Central memory CD8-positive, alpha-beta T cell (primary cell): ENCODE measurements at regions not wholly inside any gene's neighbourhood (a gene's known extent, or its start where the extent isn't known, plus 50 kb on each side); places are given as distances from the start of the nearest gene placed in this dataset.

ENCODE experiments used
- ATAC-seq: fragments of 150-1000 bp; cut with Tn5 transposase; replicated peaks from 2 replicates; pipeline ENCODE4 v1.10.0; 2022; ENCODE audit warnings: mild to moderate bottlenecking, moderate FRiP score, moderate number of reproducible peaks; ENCODE audit not compliant: poor library complexity, severe bottlenecking; ENCODE audit errors: extremely low read depth
- DNase-seq, 2 donors: peaks; one replicate each; pipeline ENCODE4 v3.0.0; 2021; ENCODE audit warnings: low spot score in 2 of 2
- H3K27ac Mint-ChIP-seq: one replicate; pipeline ENCODE4 v1.8.0; 2022; ENCODE audit warnings: low read depth, mild to moderate bottlenecking, moderate library complexity, mixed read lengths
- H3K27me3 Mint-ChIP-seq: one replicate; pipeline ENCODE4 v1.8.0; 2022; ENCODE audit warnings: mixed read lengths
- H3K36me3 Mint-ChIP-seq: one replicate; pipeline ENCODE4 v1.8.0; 2022; ENCODE audit warnings: mild to moderate bottlenecking, moderate library complexity, mixed read lengths; ENCODE audit not compliant: insufficient read depth
- H3K4me1 Mint-ChIP-seq: one replicate; pipeline ENCODE4 v1.8.0; 2022; ENCODE audit warnings: mixed read lengths
- H3K4me3 Mint-ChIP-seq: one replicate; pipeline ENCODE4 v1.8.0; 2022; ENCODE audit warnings: mild to moderate bottlenecking, moderate library complexity, mixed read lengths
- H3K9me3 Mint-ChIP-seq: one replicate; pipeline ENCODE4 v1.8.0; 2022; ENCODE audit warnings: mixed read lengths

GRCh38 chr1:2906085-2906484 is 104.6 kb upstream of the TTC34 start:
- H3K4me3 Mint-ChIP-seq = no peak overlapping the region
- no peaks in the 10 kb centered on the region for H3K36me3 Mint-ChIP-seq
- H3K4me1 Mint-ChIP-seq = no peaks in the 10 kb centered on the region
- no peak for ATAC-seq
- H3K9me3 Mint-ChIP-seq = no peaks in the 10 kb centered on the region
- no peak for DNase-seq
- peaks cover 14% of the 10 kb centered on the region for H3K27me3 Mint-ChIP-seq
- no peak overlapping the region for H3K27ac Mint-ChIP-seq

DNA sequence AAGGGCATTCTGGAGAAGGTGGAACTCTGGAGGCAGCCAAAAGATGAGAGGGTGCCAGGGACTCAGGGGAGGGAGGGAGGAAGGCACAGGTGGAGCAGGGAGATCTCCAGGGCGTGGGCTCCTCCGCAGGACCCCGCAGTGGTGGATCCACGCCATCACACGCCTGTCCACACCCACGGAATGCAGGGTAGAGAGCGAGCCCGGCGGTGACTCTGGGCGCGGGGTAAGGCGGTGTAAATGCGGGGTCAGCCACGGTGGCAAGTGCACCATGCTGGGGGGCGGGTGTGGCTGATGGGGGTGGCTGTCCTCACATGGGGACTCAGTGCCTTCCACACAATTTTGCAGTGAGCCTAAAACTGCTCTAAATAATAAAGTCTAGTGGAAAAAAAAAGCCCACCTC is 105.1 kb upstream of the TTC34 start:
- Mint-ChIP-seq H3K9me3 (no peaks in the 10 kb centered on the region), H3K27ac (no peak overlapping the region), H3K4me1 (no peaks in the 10 kb centered on the region), H3K36me3 (no peaks in the 10 kb centered on the region), H3K27me3 (peaks cover 9% of the 10 kb centered on the region), H3K4me3 (no peak overlapping the region)
- DNase-seq = no peak
- no peak for ATAC-seq

- H3K4me3 Mint-ChIP-seq = no peak overlapping the region
- no peaks in the 10 kb centered on the region for H3K4me1 Mint-ChIP-seq
- peaks cover 4% of the 10 kb centered on the region for H3K27me3 Mint-ChIP-seq
- no peak overlapping the region for H3K27ac Mint-ChIP-seq
- H3K9me3 Mint-ChIP-seq = no peaks in the 10 kb centered on the region
- DNase-seq (no peak), ATAC-seq (no peak)
- H3K36me3 Mint-ChIP-seq = no peaks in the 10 kb centered on the region
Observed at GRCh38 chr1:2907051-2907450, 105.6 kb upstream of the TTC34 start.

GRCh38 chr1:2908081-2908480 is 106.6 kb upstream of the TTC34 start:
- Mint-ChIP-seq H3K4me3 (no peak overlapping the region), H3K4me1 (no peaks in the 10 kb centered on the region), H3K27ac (no peak overlapping the region), H3K36me3 (no peaks in the 10 kb centered on the region), H3K27me3 (no peaks in the 10 kb centered on the region), H3K9me3 (no peaks in the 10 kb centered on the region)
- DNase-seq = no peak
- ATAC-seq = no peak

GRCh38 chr1:2908561-2908960 is 107.1 kb upstream of the TTC34 start:
- Mint-ChIP-seq H3K4me1 (no peaks in the 10 kb centered on the region), H3K4me3 (no peak overlapping the region), H3K27ac (no peak overlapping the region), H3K27me3 (no peaks in the 10 kb centered on the region), H3K36me3 (no peaks in the 10 kb centered on the region), H3K9me3 (no peaks in the 10 kb centered on the region)
- ATAC-seq = no peak
- DNase-seq = no peak

GRCh38 chr1:2909797-2910196 is 108.3 kb upstream of the TTC34 start:
- no peak for DNase-seq
- H3K36me3 Mint-ChIP-seq = no peaks in the 10 kb centered on the region
- no peaks in the 10 kb centered on the region for H3K27me3 Mint-ChIP-seq
- H3K4me3 Mint-ChIP-seq = no peak overlapping the region
- no peaks in the 10 kb centered on the region for H3K4me1 Mint-ChIP-seq
- no peak for ATAC-seq
- H3K9me3 Mint-ChIP-seq = no peaks in the 10 kb centered on the region
- H3K27ac Mint-ChIP-seq = no peak overlapping the region

DNA sequence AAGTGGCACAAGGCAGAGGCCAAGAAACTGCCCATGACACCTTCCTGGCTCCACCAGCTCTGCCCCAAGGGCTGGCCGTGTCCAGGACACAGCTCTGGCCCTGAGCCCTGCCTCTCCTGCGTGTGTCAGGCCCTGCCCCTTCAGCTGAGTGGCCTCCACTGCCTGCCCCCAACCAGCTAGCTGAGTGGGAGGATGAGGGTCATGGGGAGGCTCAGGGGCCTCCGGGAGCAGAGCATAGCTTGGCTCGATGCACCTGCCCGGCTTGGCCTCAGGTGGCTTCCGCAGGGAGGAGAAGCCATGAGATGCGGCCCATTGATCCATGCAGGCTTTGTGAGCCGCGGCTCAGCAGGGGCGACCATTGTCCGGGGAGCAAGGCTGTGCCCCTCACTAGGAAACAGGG is 108.7 kb upstream of the TTC34 start:
- no peak overlapping the region for H3K27ac Mint-ChIP-seq

GRCh38 chr1:2911421-2912178 is 109.7 kb upstream of the ACTRT2 start:
- DNase-seq (no peak), ATAC-seq (no peak)
- Mint-ChIP-seq H3K27ac (no peak overlapping the region), H3K27me3 (no peaks in the 10 kb centered on the region), H3K4me3 (no peak overlapping the region), H3K9me3 (peaks cover 7% of the 10 kb centered on the region), H3K36me3 (no peaks in the 10 kb centered on the region), H3K4me1 (no peaks in the 10 kb centered on the region)

More for the DNA sequence above, 108.7 kb upstream of the TTC34 start:
- Mint-ChIP-seq H3K27me3 (no peaks in the 10 kb centered on the region), H3K4me3 (no peak overlapping the region), H3K4me1 (no peaks in the 10 kb centered on the region), H3K9me3 (no peaks in the 10 kb centered on the region), H3K36me3 (no peaks in the 10 kb centered on the region)
- no peak for ATAC-seq
- DNase-seq = no peak

DNA sequence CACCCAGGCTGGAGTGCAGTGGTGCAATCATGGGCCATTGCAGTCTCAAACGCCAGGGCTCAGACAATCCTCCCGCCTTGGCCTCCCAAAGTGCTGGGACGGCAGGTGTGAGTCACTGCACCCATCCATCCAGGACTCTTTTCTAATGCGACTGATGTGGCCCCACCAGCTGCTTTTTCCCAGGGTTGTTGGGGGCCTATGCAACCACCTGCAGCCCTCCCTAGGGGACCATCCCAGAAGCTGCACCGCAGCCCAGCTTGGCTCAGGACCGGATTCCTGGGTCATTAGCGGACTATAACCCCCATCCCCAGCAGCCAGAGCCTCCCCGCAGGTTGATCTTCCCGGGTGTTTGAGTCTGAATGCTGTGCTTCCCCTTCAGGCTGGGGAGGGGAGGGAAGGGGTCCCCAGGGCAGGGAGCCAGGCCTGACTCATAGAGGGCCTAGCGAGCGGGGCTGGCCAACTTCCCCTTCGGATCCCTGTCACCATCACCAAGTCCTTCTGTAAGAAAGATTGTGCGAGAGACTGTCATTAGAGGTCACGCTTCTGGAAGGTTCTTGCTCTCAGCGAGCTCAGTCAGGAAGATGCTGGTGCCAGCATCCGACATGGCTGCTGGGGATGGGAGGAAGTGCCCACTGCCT is 108.7 kb upstream of the ACTRT2 start:
- ATAC-seq (no peak), DNase-seq (no peak)
- Mint-ChIP-seq H3K27ac (no peak overlapping the region), H3K4me3 (no peak overlapping the region), H3K36me3 (no peaks in the 10 kb centered on the region), H3K4me1 (no peaks in the 10 kb centered on the region), H3K9me3 (peaks cover 7% of the 10 kb centered on the region), H3K27me3 (no peaks in the 10 kb centered on the region)

- no peak overlapping the region for H3K27ac Mint-ChIP-seq
- DNase-seq (no peak), ATAC-seq (no peak)
- H3K4me1 Mint-ChIP-seq = no peaks in the 10 kb centered on the region
- peaks cover 7% of the 10 kb centered on the region for H3K9me3 Mint-ChIP-seq
- no peaks in the 10 kb centered on the region for H3K27me3 Mint-ChIP-seq
- H3K4me3 Mint-ChIP-seq = no peak overlapping the region
- no peaks in the 10 kb centered on the region for H3K36me3 Mint-ChIP-seq
Observed at GRCh38 chr1:2913091-2913490, 108.2 kb upstream of the ACTRT2 start.

DNA sequence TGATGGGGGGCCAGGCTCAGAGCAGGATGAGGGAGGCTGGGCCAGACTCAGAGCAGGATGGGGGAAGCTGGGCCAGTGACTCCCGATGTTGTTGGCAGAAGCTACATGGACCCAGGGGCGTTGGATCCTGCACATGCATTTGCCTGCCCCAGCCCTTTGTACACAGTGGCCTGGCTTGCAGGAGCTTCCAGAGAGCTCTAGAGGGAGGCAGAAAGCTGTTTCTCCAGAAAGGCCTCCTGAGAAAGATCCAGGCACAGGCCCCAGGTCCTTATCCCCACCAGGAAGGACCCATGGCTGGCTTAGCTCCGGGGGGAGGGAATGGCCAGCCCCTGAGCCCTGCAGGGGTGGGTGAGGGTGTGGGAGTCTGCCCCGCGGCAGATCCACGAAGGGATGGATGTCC is 106.6 kb upstream of the ACTRT2 start:
- Mint-ChIP-seq H3K4me3 (no peak overlapping the region), H3K9me3 (peaks cover 7% of the 10 kb centered on the region), H3K27ac (no peak overlapping the region), H3K4me1 (no peaks in the 10 kb centered on the region), H3K27me3 (no peaks in the 10 kb centered on the region), H3K36me3 (no peaks in the 10 kb centered on the region)
- ATAC-seq (no peak), DNase-seq (no peak)

DNA sequence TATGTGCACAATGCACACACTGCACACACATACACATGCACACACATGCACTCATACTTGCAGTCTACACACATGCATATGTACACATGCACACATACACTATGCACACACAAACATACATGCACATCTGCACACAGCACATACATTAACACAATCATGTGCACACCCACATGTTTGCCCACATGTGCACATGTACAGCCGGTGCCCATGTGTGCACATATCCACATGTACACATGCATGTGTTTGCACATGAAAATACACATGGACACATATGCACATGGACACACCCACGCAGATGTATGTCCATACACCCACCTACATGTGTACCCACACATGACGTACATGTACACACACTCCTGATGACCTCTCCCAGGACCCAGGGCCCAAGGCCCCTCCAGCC is 105.1 kb upstream of the ACTRT2 start:
- ATAC-seq = no peak
- peaks cover 7% of the 10 kb centered on the region for H3K9me3 Mint-ChIP-seq
- H3K27ac Mint-ChIP-seq = no peak overlapping the region
- H3K27me3 Mint-ChIP-seq = no peaks in the 10 kb centered on the region
- DNase-seq = no peak
- no peaks in the 10 kb centered on the region for H3K36me3 Mint-ChIP-seq
- no peak overlapping the region for H3K4me3 Mint-ChIP-seq
- no peaks in the 10 kb centered on the region for H3K4me1 Mint-ChIP-seq

GRCh38 chr1:2916706-2917105 is 104.6 kb upstream of the ACTRT2 start:
- H3K27me3 Mint-ChIP-seq = no peaks in the 10 kb centered on the region
- ATAC-seq = no peak
- no peak overlapping the region for H3K4me3 Mint-ChIP-seq
- no peaks in the 10 kb centered on the region for H3K4me1 Mint-ChIP-seq
- H3K27ac Mint-ChIP-seq = no peak overlapping the region
- DNase-seq = no peak
- no peaks in the 10 kb centered on the region for H3K36me3 Mint-ChIP-seq
- H3K9me3 Mint-ChIP-seq = peaks cover 7% of the 10 kb centered on the region
